ENCODE measurements at regions not wholly inside any gene's neighbourhood (a gene's known extent, or its start where the extent isn't known, plus 50 kb on each side); places are given as distances from the start of the nearest gene placed in this dataset.

DNA sequence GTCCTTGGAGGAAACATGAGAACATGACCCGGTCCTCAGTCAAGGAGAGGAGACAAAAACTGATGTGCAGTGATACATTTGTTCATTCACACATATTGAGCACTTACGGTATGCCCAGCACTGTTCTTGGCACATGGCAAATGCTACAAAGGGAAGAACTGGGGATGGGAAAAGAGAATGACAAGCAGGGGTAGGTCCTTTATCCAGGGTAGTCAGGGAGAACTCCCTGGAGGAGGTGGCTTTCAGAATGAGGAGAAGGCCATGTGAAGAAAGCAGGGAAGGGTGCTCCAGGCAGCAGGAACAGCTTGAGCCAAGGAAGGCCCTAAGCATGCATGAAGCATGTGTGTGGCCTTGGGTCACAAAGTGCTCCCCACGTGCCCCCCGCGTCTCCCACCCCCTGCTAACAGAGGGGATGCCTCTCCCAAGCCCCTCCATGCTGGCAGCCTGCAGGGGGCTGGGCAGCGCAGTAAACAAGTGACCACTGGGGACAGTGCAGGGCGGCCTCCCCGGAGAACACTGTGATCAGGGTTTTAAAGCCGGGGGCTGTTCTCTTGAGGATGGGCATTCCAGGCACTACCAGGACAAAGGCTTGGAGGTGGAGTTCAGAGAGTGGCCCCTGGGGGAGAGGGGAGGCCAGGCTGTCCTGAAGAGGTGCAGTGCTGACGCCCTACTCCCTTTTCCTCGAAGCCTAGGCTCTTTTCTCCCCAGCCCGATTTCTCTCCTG, 71.0 kb downstream of the PHETA1 start:
- TF ChIP-seq, protein P1, sequence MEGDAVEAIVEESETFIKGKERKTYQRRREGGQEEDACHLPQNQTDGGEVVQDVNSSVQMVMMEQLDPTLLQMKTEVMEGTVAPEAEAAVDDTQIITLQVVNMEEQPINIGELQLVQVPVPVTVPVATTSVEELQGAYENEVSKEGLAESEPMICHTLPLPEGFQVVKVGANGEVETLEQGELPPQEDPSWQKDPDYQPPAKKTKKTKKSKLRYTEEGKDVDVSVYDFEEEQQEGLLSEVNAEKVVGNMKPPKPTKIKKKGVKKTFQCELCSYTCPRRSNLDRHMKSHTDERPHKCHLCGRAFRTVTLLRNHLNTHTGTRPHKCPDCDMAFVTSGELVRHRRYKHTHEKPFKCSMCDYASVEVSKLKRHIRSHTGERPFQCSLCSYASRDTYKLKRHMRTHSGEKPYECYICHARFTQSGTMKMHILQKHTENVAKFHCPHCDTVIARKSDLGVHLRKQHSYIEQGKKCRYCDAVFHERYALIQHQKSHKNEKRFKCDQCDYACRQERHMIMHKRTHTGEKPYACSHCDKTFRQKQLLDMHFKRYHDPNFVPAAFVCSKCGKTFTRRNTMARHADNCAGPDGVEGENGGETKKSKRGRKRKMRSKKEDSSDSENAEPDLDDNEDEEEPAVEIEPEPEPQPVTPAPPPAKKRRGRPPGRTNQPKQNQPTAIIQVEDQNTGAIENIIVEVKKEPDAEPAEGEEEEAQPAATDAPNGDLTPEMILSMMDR (IDR thresholded peaks at IDR 0.05) = no peak
- DNase-seq (ENCODE audit: low spot score) (no peak), ATAC-seq (ENCODE audit: low FRiP score) (no peak)

DNA sequence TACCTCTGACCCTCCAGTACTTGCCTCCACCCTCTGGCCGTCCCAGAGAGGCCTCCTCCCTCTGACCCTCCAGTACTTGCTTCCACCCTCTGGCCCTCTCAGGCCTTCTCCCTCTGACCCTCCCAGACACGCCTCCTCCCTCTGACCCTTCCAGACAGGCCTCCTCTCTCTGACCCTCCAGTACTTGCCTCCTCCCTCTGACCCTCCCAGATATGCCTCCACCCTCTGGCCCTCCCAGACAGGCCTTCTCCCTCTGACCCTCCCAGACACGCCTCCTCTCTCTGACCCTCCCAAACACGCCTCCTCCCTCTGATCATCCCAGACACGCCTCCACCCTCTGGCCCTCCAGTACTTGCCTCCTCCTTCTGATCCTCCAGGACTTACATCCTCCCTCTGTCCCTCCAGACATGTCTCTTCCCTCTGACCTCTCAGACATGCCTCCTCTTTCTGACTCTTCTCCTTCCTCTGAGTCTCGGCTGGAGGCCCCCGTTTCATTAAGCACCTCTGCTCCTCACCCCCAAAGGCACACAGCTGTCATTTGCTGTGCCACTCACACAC, 71.9 kb downstream of the PHETA1 start:
- no peak for ATAC-seq (ENCODE audit: low FRiP score)
- TF ChIP-seq, protein P1 (IDR thresholded peaks at IDR 0.05) = no peak
- DNase-seq (ENCODE audit: low spot score) = no peak

DNA sequence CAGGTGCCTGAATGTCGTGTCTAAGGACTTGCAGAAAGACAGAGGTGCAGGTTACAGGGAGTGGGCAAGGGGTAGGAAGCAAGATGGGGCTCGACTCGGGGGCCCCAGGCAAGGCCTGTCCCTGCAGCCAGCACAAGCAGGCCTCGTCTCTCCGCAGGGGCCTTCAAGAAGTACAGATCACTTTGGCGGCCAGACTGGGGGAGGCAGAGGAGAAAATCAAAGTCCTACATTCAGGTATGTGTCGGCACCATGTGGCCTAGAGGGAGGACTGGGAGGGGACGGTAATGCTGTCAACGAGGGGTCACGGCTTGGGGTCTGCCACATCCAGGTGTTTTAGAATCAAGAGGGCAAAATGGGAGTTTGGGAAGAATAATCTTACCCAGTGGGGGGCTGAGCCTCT, 73.7 kb downstream of the PHETA1 start:
- DNase-seq (ENCODE audit: low spot score) = no peak
- TF ChIP-seq, protein P1 (IDR thresholded peaks at IDR 0.05) = no peak
- ATAC-seq (ENCODE audit: low FRiP score) = no peak

DNA sequence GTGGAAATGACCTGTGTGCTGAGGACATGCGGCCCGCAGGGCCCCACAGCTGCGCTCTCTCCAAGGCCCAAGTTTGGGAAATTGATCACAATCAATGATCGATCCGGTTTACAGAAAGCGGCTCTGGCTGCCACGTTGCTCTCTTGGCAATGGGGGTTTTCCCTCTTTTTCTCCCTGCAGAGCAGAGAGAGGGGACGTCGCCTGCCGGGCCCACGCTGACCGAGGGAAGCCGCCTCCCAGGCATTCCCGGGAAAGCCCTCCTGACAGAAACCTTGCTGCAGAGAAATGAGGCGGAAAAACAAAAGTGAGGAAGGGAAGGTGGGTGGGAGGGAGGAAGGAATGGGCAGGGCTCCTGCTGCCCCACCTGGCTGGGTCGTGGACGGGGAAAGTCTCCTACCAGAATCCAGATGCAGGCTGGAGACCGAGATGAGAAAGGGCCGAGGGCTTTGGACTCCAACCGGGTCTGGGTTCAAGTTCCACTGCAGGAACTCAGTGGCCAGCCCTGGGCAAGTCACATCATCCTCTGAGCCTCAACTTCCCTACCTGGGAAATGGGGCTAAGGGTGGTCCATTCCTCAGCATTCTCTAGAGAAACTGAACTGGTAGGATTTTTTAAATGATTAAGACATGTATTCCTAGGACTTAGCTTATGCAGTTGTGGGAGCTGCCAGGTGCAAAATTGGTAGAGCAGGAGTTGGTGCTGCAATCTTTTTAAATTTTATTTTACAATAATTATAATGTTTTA, 75.5 kb downstream of the PHETA1 start:
- TF ChIP-seq, protein P1 (IDR thresholded peaks at IDR 0.05) = no peak
- no peak for ATAC-seq (ENCODE audit: low FRiP score)
- no peak for DNase-seq (ENCODE audit: low spot score)

DNA sequence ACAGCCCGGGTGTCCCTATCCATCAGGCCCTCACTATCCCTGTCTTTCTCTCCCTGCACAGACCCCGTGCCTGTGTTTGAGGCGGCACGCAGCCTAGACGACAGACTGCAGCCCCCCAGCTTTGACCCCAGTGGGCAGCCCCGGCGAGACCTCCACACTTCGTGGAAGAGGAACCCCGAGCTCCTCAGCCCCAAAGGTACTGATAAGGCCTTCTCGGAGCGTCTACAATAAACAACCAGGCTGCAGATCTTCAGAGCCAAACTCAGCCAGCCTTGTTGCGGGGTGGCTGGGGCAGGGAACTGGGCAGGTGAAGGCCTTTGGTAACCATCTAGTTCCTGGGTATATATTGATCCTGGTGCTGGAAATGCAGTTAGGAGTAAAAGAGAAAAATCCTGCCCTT, 77.5 kb downstream of the PHETA1 start:
- ATAC-seq (ENCODE audit: low FRiP score) = no peak
- TF ChIP-seq, protein P1 (IDR thresholded peaks at IDR 0.05) = no peak
- no peak for DNase-seq (ENCODE audit: low spot score)

DNA sequence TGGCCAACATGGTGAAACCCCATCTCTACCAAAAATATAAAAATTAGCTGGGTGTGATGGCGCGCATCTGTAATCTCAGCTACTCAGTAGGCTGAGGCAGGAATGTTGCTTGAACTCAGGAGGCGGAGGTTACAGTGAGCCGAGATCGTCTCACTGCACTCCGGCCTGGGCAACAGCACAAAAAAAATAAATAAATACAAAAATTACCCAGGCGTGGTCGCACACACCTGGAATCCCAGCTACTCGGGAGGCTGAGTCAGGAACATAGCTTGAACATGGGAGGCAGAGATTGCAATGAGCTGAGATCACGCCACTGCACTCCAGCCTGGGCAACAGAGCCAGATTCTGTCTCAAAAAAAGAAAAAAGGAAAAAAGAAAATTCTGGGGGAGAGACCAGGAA, 80.1 kb downstream of the PHETA1 start:
- ATAC-seq (ENCODE audit: low FRiP score) = no peak
- no peak for DNase-seq (ENCODE audit: low spot score)
- TF ChIP-seq, protein P1 (IDR thresholded peaks at IDR 0.05) = no peak

All from omental fat pad (tissue), 3 donors.